Natural killer cell (primary cell): ENCODE measurements at regions not wholly inside any gene's neighbourhood (a gene's known extent, or its start where the extent isn't known, plus 50 kb on each side); places are given as distances from the start of the nearest gene placed in this dataset.

Experiments used
- ATAC-seq, 3 donors: fragments of 150-1000 bp in 2 of 3; fragments of 200-7000 bp in 1 of 3; cut with Tn5 transposase; 1 replicate in 1 of 3; 2 replicates in 2 of 3; pipeline ENCODE4 v1.10.0; 2021; ENCODE audit warnings: mild to moderate bottlenecking in 2 of 3, moderate library complexity in 2 of 3
- DNase-seq, 2 donors: peaks; one replicate each; pipeline versions ENCODE4 v3.0.0 to v3.0.0-alpha.2; 2013 to 2021; ENCODE audit warnings: mixed read lengths in 1 of 2
- H3K27ac ChIP-seq: one replicate; pipeline ENCODE4 v1.5.1; 2013; ENCODE audit warnings: mild to moderate bottlenecking, low read length
- H3K27me3 ChIP-seq: one replicate; pipeline ENCODE4 v1.6.1; 2013; ENCODE audit warnings: low read length; ENCODE audit not compliant: control insufficient read depth, insufficient read depth
- H3K36me3 ChIP-seq: one replicate; pipeline ENCODE4 v1.6.1; 2013; ENCODE audit warnings: low read length; ENCODE audit not compliant: control insufficient read depth, insufficient read depth
- H3K4me1 ChIP-seq: one replicate; pipeline ENCODE4 v1.6.1; 2013; ENCODE audit warnings: low read length; ENCODE audit not compliant: control insufficient read depth, insufficient read depth
- H3K4me3 ChIP-seq: one replicate; pipeline ENCODE4 v1.5.1; 2013; ENCODE audit warnings: low read length
- H3K9me3 ChIP-seq: one replicate; pipeline ENCODE4 v1.6.1; 2013; ENCODE audit warnings: low read length; ENCODE audit not compliant: control insufficient read depth, insufficient read depth
- H3K27ac Mint-ChIP-seq, 2 donors: one replicate each; pipeline ENCODE4 v1.8.0; 2022; ENCODE audit warnings: mild to moderate bottlenecking in 2 of 2, mixed read lengths in 2 of 2, moderate library complexity in 1 of 2
- H3K27me3 Mint-ChIP-seq, 2 donors: one replicate each; pipeline ENCODE4 v1.8.0; 2022; ENCODE audit warnings: low read depth in 2 of 2, mixed read lengths in 2 of 2
- H3K36me3 Mint-ChIP-seq: one replicate; pipeline ENCODE4 v1.8.0; 2022; ENCODE audit warnings: mixed read lengths
- H3K4me1 Mint-ChIP-seq, 2 donors: one replicate each; pipeline ENCODE4 v1.8.0; 2022; ENCODE audit warnings: mixed read lengths in 2 of 2
- H3K4me3 Mint-ChIP-seq: one replicate; pipeline ENCODE4 v1.8.0; 2022; ENCODE audit warnings: mild to moderate bottlenecking, moderate library complexity, mixed read lengths
- H3K9me3 Mint-ChIP-seq, 2 donors: one replicate each; pipeline ENCODE4 v1.8.0; 2022; ENCODE audit warnings: mixed read lengths in 2 of 2
- WGBS: methylation state at CpG from one replicate; pipeline ENCODE4 v1.1.7; 2013; ENCODE audit warnings: missing lambda C conversion rate; ENCODE audit not compliant: insufficient coverage; 5-methylcytosine and 5-hydroxymethylcytosine counted together
- intact Hi-C: fragments of 100-400 bp; cut with micrococcal nuclease; formaldehyde crosslinking; loops from one replicate; pipeline ENCODE4 v1.14.2; 2022
- TF ChIP-seq, protein P1 (sequence below): fragments of 200-600 bp; IDR thresholded peaks from one replicate; pipeline ENCODE4 v1.8.0; 2022; ENCODE audit warnings: antibody characterized with exemption

DNA sequence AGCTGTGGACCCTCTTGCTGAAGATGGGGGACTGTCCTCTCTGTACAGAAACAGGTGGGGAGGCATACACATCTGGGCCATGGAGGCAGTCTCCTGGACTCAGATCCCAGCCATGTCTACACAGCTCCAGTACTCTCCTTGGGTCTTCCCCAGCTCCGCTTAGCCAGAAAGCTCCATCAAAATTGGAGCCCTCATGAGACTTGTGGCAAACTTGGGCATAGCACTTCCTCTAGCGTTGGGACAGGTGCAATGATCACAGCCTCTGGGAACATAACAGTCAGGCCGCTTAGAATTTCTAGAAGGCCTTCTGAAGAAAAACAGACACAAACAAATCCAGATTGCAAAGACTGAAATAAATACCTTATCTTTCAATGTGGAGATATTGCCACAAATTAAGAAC is 634.3 kb upstream of the GOLIM4 start:
- Histone ChIP-seq H3K36me3 (no peaks in the 10 kb centered on the region), H3K4me1 (no peaks in the 10 kb centered on the region), H3K9me3 (peaks cover 3% of the 10 kb centered on the region), H3K27ac (no peak overlapping the region), H3K4me3 (no peak overlapping the region), H3K27me3 (no peaks in the 10 kb centered on the region)
- ATAC-seq, result no peak
- no peak for DNase-seq
- Mint-ChIP-seq H3K9me3 (peaks cover 7 to 20% of the 10 kb centered on the region in 2 donors), H3K27ac (no peak overlapping the region), H3K27me3 (no peaks in the 10 kb centered on the region), H3K36me3 (no peaks in the 10 kb centered on the region), H3K4me3 (no peak overlapping the region), H3K4me1 (no peaks in the 10 kb centered on the region)
- intact Hi-C loops, result no loop called here
- 75% methylated on average over 3 of the region's 3 CpGs for WGBS
- TF ChIP-seq, protein P1, sequence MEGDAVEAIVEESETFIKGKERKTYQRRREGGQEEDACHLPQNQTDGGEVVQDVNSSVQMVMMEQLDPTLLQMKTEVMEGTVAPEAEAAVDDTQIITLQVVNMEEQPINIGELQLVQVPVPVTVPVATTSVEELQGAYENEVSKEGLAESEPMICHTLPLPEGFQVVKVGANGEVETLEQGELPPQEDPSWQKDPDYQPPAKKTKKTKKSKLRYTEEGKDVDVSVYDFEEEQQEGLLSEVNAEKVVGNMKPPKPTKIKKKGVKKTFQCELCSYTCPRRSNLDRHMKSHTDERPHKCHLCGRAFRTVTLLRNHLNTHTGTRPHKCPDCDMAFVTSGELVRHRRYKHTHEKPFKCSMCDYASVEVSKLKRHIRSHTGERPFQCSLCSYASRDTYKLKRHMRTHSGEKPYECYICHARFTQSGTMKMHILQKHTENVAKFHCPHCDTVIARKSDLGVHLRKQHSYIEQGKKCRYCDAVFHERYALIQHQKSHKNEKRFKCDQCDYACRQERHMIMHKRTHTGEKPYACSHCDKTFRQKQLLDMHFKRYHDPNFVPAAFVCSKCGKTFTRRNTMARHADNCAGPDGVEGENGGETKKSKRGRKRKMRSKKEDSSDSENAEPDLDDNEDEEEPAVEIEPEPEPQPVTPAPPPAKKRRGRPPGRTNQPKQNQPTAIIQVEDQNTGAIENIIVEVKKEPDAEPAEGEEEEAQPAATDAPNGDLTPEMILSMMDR, result no peak

DNA sequence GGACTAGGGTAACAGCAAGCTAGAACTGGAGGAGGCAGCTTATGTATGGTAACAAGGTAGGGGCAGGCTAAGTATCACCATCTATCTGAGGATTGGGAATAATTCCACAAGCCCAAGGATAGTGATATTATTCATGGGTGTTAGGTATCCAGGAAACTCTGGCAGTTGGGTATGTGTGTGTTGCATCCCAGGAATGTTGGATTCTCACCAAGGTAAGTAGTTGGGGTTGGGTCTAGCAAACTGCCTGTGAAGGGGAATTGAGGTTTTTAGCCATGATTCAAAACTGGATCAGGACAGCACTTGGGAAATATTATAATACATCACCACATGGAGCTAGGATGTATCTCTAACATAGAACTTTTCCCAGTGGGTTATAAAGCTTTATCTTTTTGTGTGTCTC is 626.4 kb upstream of the GOLIM4 start:
- Histone ChIP-seq H3K27me3 (no peaks in the 10 kb centered on the region), H3K9me3 (no peaks in the 10 kb centered on the region), H3K4me1 (no peaks in the 10 kb centered on the region), H3K36me3 (no peaks in the 10 kb centered on the region), H3K4me3 (no peak overlapping the region), H3K27ac (no peak overlapping the region)
- intact Hi-C loops, result no loop called here
- TF ChIP-seq, protein P1, result no peak
- no peaks in the 10 kb centered on the region for H3K27me3 Mint-ChIP-seq
- ATAC-seq (no peak), DNase-seq (no peak)
- H3K27ac Mint-ChIP-seq, result no peak overlapping the region
- H3K36me3 Mint-ChIP-seq, result no peaks in the 10 kb centered on the region
- no peaks in the 10 kb centered on the region for H3K4me1 Mint-ChIP-seq
- H3K4me3 Mint-ChIP-seq, result no peak overlapping the region
- peaks cover 3 to 9% of the 10 kb centered on the region in 2 donors for H3K9me3 Mint-ChIP-seq

DNA sequence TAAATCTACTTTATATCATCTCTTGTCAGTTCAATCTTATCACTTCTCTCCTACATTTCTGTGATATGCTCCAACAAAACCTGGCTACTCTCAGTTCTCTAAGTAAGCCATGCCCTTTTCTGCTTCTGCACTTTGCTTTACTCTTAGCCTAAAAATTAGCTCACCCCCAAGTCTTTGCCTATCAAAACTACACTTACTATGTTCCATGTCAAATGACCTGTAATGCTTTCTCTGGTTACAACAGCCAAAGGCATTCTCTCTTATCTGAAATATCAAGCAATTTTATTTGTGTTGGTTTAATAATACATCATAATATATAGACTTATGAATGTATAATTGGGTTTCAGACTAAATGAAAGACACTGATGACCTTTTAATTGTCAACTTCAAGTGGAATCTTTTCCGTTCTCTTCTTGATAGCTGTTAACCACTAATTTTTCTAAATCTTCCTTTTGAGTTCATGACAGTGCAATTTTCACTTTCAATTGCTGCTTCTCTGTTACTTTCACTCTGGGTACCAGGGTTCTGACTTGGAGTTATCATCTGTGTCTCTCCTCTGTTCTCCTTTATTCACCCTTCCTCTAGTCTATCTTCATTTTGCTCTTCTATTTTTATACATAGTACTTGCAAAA is 619.0 kb upstream of the GOLIM4 start:
- Mint-ChIP-seq H3K27ac (no peak overlapping the region), H3K9me3 (peaks cover 0 to 3% of the 10 kb centered on the region in 2 donors), H3K36me3 (no peaks in the 10 kb centered on the region), H3K4me3 (no peak overlapping the region), H3K4me1 (peaks cover 18 to 19% of the 10 kb centered on the region in 2 donors), H3K27me3 (no peaks in the 10 kb centered on the region)
- no peaks in the 10 kb centered on the region for H3K27me3 ChIP-seq
- H3K4me3 ChIP-seq, result no peak overlapping the region
- no peaks in the 10 kb centered on the region for H3K36me3 ChIP-seq
- 6% methylated on average over 1 of the region's 1 CpG for WGBS
- TF ChIP-seq, protein P1, result no peak
- intact Hi-C loops, result no loop called here
- DNase-seq (no peak), ATAC-seq (peak in 2 of 3 donors; percentile 31 to 70)
- no peaks in the 10 kb centered on the region for H3K9me3 ChIP-seq
- no peak overlapping the region for H3K27ac ChIP-seq
- H3K4me1 ChIP-seq, result no peaks in the 10 kb centered on the region

DNA sequence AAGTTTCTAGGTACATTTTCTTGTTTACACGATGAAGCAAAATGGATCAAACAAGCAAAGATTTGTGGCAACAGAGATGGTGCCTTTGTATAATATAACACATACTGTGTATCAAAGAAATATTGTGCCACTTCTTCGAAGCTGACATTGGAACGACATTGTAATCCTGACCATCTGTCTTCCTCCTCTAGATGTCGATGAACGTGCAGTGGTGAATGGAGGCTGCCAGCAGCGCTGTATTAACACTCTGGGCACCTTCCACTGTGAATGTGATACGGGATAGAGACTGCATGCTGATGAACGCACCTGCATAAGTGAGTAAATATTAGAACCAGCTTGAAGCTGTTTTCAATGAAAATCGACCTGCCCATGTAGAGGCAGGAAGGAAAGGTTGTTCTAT is 613.3 kb upstream of the GOLIM4 start:
- intact Hi-C loops, result no loop called here
- Mint-ChIP-seq H3K4me1 (peaks cover 0 to 4% of the 10 kb centered on the region in 2 donors), H3K27ac (no peak overlapping the region), H3K9me3 (peaks cover 0 to 3% of the 10 kb centered on the region in 2 donors), H3K36me3 (no peaks in the 10 kb centered on the region), H3K27me3 (no peaks in the 10 kb centered on the region), H3K4me3 (no peak overlapping the region)
- no peak for ATAC-seq
- TF ChIP-seq, protein P1, result no peak
- H3K9me3 ChIP-seq, result no peaks in the 10 kb centered on the region
- no peak overlapping the region for H3K27ac ChIP-seq
- no peaks in the 10 kb centered on the region for H3K4me1 ChIP-seq
- no peak overlapping the region for H3K4me3 ChIP-seq
- H3K27me3 ChIP-seq, result no peaks in the 10 kb centered on the region
- WGBS, result 80% methylated on average over 9 of the region's 9 CpGs
- H3K36me3 ChIP-seq, result no peaks in the 10 kb centered on the region
- no peak for DNase-seq
